Neural cell (in vitro differentiated cells): ENCODE measurements at regions not wholly inside any gene's neighbourhood (a gene's known extent, or its start where the extent isn't known, plus 50 kb on each side); places are given as distances from the start of the nearest gene placed in this dataset.

Source experiments
- CTCF ChIP-seq: fragments of 450-650 bp; IDR thresholded peaks from 2 replicates; pipeline ENCODE4 v1.5.1; 2014; ENCODE audit warnings: antibody characterized with exemption, mild to moderate bottlenecking, moderate library complexity; ENCODE audit not compliant: poor library complexity, severe bottlenecking
- EP300 ChIP-seq: fragments of 450-650 bp; conservative IDR thresholded peaks from 2 replicates; pipeline ENCODE4 v1.6.1; 2014; ENCODE audit warnings: antibody characterized with exemption, mild to moderate bottlenecking, moderate library complexity; ENCODE audit not compliant: poor library complexity, severe bottlenecking
- EZH2 ChIP-seq: fragments of 200-600, 300-800 bp; shearing (Covaris generic), sonication (generic); IDR thresholded peaks from 2 replicates; pipeline ENCODE4 v1.6.1; 2014; ENCODE audit warnings: antibody characterized with exemption, low read length, borderline replicate concordance, mild to moderate bottlenecking; ENCODE audit not compliant: insufficient read depth, poor library complexity, severe bottlenecking
- MXI1 ChIP-seq: fragments of 450-650 bp; conservative IDR thresholded peaks from 2 replicates; pipeline ENCODE4 v1.6.1; 2014; ENCODE audit warnings: antibody characterized with exemption, mild to moderate bottlenecking; ENCODE audit not compliant: poor library complexity, severe bottlenecking
- POLR2AphosphoS5 ChIP-seq: IDR thresholded peaks from 2 replicates; pipeline ENCODE4 v1.6.1; 2012
- RAD21 ChIP-seq: fragments of 450-650 bp; conservative IDR thresholded peaks from 2 replicates; pipeline ENCODE4 v1.6.1; 2014; ENCODE audit warnings: antibody characterized with exemption, mild to moderate bottlenecking, moderate library complexity
- TAF1 ChIP-seq: IDR thresholded peaks from 2 replicates; pipeline ENCODE4 v1.6.1; 2012; ENCODE audit warnings: low read depth
- TF ChIP-seq, protein P1 (sequence below): IDR thresholded peaks from 2 replicates; pipeline ENCODE4 v1.6.1; 2012; ENCODE audit warnings: borderline replicate concordance

GRCh38 chr5:173809014-173809413, 79.1 kb upstream of the CPEB4 start:
- TF ChIP-seq RAD21 (no peak), CTCF (no peak), EP300 (no peak), EZH2 (no peak), POLR2AphosphoS5 (no peak), MXI1 (no peak), TAF1 (no peak)
- TF ChIP-seq, protein P1, sequence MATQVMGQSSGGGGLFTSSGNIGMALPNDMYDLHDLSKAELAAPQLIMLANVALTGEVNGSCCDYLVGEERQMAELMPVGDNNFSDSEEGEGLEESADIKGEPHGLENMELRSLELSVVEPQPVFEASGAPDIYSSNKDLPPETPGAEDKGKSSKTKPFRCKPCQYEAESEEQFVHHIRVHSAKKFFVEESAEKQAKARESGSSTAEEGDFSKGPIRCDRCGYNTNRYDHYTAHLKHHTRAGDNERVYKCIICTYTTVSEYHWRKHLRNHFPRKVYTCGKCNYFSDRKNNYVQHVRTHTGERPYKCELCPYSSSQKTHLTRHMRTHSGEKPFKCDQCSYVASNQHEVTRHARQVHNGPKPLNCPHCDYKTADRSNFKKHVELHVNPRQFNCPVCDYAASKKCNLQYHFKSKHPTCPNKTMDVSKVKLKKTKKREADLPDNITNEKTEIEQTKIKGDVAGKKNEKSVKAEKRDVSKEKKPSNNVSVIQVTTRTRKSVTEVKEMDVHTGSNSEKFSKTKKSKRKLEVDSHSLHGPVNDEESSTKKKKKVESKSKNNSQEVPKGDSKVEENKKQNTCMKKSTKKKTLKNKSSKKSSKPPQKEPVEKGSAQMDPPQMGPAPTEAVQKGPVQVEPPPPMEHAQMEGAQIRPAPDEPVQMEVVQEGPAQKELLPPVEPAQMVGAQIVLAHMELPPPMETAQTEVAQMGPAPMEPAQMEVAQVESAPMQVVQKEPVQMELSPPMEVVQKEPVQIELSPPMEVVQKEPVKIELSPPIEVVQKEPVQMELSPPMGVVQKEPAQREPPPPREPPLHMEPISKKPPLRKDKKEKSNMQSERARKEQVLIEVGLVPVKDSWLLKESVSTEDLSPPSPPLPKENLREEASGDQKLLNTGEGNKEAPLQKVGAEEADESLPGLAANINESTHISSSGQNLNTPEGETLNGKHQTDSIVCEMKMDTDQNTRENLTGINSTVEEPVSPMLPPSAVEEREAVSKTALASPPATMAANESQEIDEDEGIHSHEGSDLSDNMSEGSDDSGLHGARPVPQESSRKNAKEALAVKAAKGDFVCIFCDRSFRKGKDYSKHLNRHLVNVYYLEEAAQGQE, result no peak
